ENCODE measurements at regions not wholly inside any gene's neighbourhood (a gene's known extent, or its start where the extent isn't known, plus 50 kb on each side); places are given as distances from the start of the nearest gene placed in this dataset.

DNA sequence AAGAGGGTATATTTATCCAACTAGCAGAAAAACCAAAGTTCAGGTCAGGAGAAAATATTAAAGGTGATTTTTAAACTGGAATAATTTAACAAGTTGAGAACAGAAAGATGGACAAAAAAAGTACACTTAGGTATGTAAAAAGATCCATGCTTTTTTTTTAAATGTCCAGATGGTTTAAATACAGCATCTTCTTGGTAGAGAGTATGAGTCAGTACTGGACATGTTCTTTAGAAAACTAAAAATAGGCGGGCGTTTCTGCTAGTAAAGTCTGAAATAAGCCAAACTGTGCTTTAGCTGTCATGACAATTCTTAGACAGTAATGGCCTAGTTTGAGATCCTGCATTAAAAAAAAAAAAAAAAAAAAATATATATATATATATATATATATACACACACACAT is 255.9 kb upstream of the ST8SIA4 start:
- TF ChIP-seq POLR2AphosphoS5 (IDR thresholded peaks at IDR 0.05; ENCODE audit: low read depth) (no peak), EZH2 (IDR thresholded peaks at IDR 0.05; ENCODE audit: low read depth, unreplicated experiment) (no peak), NANOG (IDR thresholded peaks at IDR 0.05; ENCODE audit: borderline replicate concordance) (no peak), JUNB (IDR thresholded peaks at IDR 0.05; ENCODE audit: unreplicated experiment) (no peak), EZH2phosphoT487 (IDR thresholded peaks at IDR 0.05; ENCODE audit: unreplicated experiment) (no peak), ZNF331 (CRISPR knock-in tag; IDR thresholded peaks at IDR 0.05; ENCODE audit: low read depth) (no peak), CREB1 (CRISPR knock-in tag; IDR thresholded peaks at IDR 0.05; ENCODE audit: low read depth) (no peak), STAT1 (IDR thresholded peaks at IDR 0.05; ENCODE audit: unreplicated experiment) (no peak)
- TF ChIP-seq, protein P1, sequence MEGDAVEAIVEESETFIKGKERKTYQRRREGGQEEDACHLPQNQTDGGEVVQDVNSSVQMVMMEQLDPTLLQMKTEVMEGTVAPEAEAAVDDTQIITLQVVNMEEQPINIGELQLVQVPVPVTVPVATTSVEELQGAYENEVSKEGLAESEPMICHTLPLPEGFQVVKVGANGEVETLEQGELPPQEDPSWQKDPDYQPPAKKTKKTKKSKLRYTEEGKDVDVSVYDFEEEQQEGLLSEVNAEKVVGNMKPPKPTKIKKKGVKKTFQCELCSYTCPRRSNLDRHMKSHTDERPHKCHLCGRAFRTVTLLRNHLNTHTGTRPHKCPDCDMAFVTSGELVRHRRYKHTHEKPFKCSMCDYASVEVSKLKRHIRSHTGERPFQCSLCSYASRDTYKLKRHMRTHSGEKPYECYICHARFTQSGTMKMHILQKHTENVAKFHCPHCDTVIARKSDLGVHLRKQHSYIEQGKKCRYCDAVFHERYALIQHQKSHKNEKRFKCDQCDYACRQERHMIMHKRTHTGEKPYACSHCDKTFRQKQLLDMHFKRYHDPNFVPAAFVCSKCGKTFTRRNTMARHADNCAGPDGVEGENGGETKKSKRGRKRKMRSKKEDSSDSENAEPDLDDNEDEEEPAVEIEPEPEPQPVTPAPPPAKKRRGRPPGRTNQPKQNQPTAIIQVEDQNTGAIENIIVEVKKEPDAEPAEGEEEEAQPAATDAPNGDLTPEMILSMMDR (conservative IDR thresholded peaks at IDR 0.05; ENCODE audit: low read depth in 2 of 2) = no peak
- TF ChIP-seq, protein P2, sequence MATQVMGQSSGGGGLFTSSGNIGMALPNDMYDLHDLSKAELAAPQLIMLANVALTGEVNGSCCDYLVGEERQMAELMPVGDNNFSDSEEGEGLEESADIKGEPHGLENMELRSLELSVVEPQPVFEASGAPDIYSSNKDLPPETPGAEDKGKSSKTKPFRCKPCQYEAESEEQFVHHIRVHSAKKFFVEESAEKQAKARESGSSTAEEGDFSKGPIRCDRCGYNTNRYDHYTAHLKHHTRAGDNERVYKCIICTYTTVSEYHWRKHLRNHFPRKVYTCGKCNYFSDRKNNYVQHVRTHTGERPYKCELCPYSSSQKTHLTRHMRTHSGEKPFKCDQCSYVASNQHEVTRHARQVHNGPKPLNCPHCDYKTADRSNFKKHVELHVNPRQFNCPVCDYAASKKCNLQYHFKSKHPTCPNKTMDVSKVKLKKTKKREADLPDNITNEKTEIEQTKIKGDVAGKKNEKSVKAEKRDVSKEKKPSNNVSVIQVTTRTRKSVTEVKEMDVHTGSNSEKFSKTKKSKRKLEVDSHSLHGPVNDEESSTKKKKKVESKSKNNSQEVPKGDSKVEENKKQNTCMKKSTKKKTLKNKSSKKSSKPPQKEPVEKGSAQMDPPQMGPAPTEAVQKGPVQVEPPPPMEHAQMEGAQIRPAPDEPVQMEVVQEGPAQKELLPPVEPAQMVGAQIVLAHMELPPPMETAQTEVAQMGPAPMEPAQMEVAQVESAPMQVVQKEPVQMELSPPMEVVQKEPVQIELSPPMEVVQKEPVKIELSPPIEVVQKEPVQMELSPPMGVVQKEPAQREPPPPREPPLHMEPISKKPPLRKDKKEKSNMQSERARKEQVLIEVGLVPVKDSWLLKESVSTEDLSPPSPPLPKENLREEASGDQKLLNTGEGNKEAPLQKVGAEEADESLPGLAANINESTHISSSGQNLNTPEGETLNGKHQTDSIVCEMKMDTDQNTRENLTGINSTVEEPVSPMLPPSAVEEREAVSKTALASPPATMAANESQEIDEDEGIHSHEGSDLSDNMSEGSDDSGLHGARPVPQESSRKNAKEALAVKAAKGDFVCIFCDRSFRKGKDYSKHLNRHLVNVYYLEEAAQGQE (IDR thresholded peaks at IDR 0.05; ENCODE audit: unreplicated experiment) = no peak
- TF ChIP-seq, protein P3, sequence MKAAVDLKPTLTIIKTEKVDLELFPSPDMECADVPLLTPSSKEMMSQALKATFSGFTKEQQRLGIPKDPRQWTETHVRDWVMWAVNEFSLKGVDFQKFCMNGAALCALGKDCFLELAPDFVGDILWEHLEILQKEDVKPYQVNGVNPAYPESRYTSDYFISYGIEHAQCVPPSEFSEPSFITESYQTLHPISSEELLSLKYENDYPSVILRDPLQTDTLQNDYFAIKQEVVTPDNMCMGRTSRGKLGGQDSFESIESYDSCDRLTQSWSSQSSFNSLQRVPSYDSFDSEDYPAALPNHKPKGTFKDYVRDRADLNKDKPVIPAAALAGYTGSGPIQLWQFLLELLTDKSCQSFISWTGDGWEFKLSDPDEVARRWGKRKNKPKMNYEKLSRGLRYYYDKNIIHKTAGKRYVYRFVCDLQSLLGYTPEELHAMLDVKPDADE (IDR thresholded peaks at IDR 0.05) = no peak
